LNCAP (cell line): ENCODE measurements at regions not wholly inside any gene's neighbourhood (a gene's known extent, or its start where the extent isn't known, plus 50 kb on each side); places are given as distances from the start of the nearest gene placed in this dataset.

ENCODE experiments used
- TF ChIP-seq, protein P1 (sequence below): fragments of 450-650 bp; IDR thresholded peaks from 2 replicates; pipeline ENCODE4 v1.5.1; 2017; ENCODE audit warnings: mild to moderate bottlenecking

DNA sequence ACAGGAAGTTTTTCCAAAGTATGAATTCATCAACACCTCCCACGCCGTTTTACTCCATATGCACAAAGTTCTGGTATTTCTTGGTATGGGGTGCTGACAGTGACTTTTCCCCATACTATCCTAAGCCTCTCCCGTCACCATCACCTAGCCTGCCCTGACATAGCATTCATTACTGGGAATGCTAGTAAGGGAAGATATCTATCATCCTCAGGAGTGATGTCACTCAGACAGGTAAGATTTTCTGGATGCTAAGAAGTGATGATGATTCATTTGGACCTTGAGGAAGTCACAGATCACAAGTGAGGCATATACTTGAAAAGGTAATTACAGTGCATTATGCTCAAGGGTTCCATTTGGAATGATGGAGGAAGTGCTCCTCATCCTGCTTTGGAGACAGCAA lies 355.1 kb upstream of the STAC start:
- TF ChIP-seq, protein P1, sequence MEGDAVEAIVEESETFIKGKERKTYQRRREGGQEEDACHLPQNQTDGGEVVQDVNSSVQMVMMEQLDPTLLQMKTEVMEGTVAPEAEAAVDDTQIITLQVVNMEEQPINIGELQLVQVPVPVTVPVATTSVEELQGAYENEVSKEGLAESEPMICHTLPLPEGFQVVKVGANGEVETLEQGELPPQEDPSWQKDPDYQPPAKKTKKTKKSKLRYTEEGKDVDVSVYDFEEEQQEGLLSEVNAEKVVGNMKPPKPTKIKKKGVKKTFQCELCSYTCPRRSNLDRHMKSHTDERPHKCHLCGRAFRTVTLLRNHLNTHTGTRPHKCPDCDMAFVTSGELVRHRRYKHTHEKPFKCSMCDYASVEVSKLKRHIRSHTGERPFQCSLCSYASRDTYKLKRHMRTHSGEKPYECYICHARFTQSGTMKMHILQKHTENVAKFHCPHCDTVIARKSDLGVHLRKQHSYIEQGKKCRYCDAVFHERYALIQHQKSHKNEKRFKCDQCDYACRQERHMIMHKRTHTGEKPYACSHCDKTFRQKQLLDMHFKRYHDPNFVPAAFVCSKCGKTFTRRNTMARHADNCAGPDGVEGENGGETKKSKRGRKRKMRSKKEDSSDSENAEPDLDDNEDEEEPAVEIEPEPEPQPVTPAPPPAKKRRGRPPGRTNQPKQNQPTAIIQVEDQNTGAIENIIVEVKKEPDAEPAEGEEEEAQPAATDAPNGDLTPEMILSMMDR: no peak

DNA sequence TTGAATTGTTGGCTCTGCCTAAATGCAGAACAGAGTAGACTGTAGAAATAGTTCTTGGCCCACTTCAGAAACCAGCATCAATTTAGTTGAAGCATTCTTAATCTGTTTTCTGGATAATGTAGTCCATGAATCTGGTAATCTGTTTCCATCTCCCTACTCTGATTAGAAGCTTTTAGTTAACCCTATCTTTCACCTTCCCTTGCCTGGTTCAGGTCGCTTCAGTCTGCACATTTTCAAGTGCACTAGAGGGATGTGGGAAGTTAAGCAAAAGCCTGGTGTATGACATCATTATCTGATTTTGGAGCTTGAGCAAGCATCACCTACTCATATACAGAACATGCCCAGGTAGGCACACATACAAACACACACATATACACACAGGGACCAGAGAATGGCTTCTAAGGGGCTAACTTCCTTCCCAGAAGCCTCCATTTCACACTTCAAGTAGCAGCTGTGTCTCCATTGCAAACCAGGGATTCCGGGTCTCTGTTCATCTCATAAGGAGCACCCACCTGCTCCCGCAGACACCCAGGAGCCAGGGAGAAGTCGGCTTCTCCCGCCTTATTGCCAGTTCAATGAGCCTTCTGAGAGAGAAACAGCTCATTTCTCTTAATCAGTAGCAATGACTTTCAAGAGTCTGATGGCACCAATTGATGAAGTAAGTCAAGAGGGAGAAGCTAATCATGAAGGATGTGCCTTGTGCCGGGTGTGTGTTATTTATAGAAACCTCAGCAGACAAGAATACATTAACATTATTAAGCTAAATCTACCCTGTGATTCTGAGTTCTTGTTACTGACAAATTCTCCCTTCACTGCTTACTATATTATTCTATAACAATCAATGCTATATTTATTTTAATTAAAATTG lies 347.9 kb upstream of the STAC start:
- TF ChIP-seq, protein P1: no peak

DNA sequence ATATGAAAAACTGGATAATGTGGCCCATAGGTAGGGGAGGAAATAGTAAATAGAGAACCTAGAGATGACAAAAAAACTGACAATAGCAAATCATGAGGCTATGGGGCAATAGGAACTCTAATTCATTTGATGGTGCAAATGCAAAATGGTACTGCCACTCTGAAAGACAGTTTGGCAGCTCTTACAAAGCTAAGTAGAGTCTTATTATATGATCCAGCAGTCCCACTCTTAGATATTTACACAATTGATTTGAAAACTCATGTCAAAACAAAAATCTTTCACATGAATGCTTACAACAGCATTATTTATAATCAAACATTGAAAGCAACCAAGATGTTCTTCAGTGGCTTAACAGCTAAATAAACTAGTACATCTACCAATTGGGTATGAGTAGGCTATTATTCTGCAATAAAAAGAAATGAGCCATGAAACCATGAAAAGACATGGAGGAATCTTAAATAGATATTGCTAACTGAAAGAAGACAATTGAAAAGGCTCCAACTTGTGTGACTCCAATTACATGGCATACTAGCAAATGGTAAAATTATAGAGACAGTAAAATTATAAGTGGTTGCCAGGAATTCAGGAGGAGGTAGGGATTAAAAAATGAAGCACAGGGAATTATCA lies 321.8 kb upstream of the STAC start:
- TF ChIP-seq, protein P1: no peak

DNA sequence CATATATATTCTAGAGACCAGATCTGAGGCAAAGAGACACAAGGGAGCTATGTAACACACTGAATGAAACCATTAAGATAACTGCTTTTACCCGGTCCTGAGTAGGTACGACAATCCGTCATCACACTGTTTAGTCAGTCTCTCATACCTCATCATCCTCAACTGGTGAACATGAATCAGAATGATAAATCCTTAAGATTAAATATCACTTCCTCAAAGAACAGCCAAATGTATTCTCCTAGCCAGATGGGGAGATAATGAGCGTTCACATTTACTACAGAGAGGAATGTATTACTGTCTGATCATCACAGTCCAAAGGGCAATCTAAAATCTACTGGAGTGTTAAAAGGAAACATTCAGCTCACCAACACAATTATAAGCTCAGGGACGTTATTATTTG lies 319.4 kb upstream of the STAC start:
- TF ChIP-seq, protein P1: no peak

DNA sequence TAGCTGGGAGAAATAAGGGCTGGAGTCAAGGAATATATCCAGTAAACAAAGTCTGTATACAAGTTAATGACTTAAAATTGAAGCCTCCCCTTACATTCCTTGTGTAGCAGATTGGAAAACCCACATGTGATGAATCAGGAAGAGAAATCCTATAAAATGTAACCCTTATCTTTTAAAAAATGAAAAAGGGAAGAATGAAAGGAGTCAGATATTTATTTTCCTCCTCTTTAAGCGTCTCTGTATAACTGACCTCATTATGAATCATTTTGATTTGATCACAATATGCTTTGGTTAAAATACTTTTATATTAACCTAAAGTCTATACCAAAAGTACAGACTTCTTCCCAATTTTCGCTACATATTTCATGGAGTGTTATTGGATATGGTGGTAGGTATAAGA lies 316.3 kb upstream of the STAC start:
- TF ChIP-seq, protein P1: no peak

DNA sequence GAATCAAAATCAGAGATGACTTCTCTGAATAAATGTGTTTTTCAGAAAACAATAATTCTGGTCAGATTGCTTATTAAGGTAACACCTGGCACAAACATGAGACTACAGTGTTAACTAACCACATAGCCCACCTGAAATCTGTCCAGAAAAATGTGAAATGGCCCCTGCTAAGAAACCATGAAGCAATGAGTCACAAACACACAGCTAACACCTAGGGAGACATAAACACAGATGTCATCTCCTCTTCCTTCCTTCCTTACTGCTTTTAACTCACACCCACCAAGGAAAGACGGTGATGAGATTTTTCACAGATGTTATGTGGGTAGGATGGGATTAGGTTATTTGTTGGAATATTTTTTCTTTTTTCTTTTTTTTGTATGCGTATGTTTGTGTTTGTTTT lies 315.0 kb upstream of the STAC start:
- TF ChIP-seq, protein P1: no peak

DNA sequence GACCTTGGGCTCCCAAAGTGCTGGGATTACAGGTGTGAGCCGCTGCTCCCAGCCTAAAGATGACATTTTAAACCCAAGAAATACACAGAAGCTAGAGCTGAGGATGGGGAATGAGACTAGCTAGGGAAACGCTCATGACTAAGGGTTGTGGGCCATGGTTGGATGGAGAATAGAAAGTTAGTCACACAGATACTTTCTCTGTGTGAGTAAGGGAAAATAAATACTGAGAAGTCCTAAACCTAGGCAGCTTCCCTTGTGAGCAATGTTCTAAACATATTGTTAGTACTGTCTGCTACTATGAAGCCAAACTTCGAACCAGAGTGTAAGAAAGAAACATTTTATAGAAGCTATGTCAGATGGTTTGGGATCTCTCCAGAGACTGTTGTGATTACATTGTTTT lies 304.8 kb upstream of the STAC start:
- TF ChIP-seq, protein P1: no peak
